ENCODE measurements at regions not wholly inside any gene's neighbourhood (a gene's known extent, or its start where the extent isn't known, plus 50 kb on each side); places are given as distances from the start of the nearest gene placed in this dataset.

- no peak overlapping the region for H3K4me3 Mint-ChIP-seq
- DNase-seq (ENCODE audit: low spot score) (no peak), ATAC-seq (no peak)
- no peaks in the 10 kb centered on the region for H3K36me3 Mint-ChIP-seq (ENCODE audit: low read depth)
- Histone ChIP-seq H3K79me2 (replicated peaks; ENCODE audit: insufficient read depth) (no peaks in the 10 kb centered on the region), H3K4me1 (ENCODE audit: insufficient read depth) (peaks cover 28% of the 10 kb centered on the region), H2AFZ (peak overlapping the region; percentile 86), H3K27me3 (ENCODE audit: insufficient read depth) (no peaks in the 10 kb centered on the region), H3F3A (replicated peaks; ENCODE audit: low read depth) (no peaks in the 10 kb centered on the region), H3K9me2 (ENCODE audit: insufficient read depth) (no peaks in the 10 kb centered on the region), H3K4me3 (no peak overlapping the region), H3K36me3 (ENCODE audit: insufficient read depth) (no peaks in the 10 kb centered on the region), H3K27ac (ENCODE audit: low read depth) (no peak overlapping the region), H4K20me1 (replicated peaks; ENCODE audit: insufficient read depth) (no peaks in the 10 kb centered on the region), H3K4me2 (no peak overlapping the region)
- peaks cover 10% of the 10 kb centered on the region for H3K27me3 Mint-ChIP-seq (ENCODE audit: insufficient read depth, low read depth, poor library complexity)
- H3K27ac Mint-ChIP-seq, result no peak overlapping the region
- H3K4me1 Mint-ChIP-seq, result peaks cover 50% of the 10 kb centered on the region
- TF ChIP-seq ZNF331 (CRISPR knock-in tag; IDR thresholded peaks at IDR 0.05; ENCODE audit: low read depth) (no peak), CTCF (conservative IDR thresholded peaks at IDR 0.05; ENCODE audit: low read depth in 2 of 2) (no peak), EZH2phosphoT487 (IDR thresholded peaks at IDR 0.05; ENCODE audit: unreplicated experiment) (no peak), CREB1 (CRISPR knock-in tag; IDR thresholded peaks at IDR 0.05; ENCODE audit: low read depth) (no peak), ETS1 (IDR thresholded peaks at IDR 0.05) (no peak), POLR2AphosphoS5 (IDR thresholded peaks at IDR 0.05; ENCODE audit: low read depth) (no peak), ZNF462 (CRISPR knock-in tag; IDR thresholded peaks at IDR 0.05) (no peak), JUNB (IDR thresholded peaks at IDR 0.05; ENCODE audit: unreplicated experiment) (no peak), STAT1 (IDR thresholded peaks at IDR 0.05; ENCODE audit: unreplicated experiment) (no peak), ZNF114 (CRISPR knock-in tag; IDR thresholded peaks at IDR 0.05) (no peak), REST (IDR thresholded peaks at IDR 0.05; ENCODE audit: unreplicated experiment) (no peak), EZH2 (IDR thresholded peaks at IDR 0.05; ENCODE audit: low read depth, unreplicated experiment) (no peak), NANOG (IDR thresholded peaks at IDR 0.05; ENCODE audit: borderline replicate concordance) (no peak)
- no peaks in the 10 kb centered on the region for H3K9me3 Mint-ChIP-seq
These were observed 234.6 kb downstream of the GADD45G start for GRCh38 chr9:89839449-89839848.

Data from GM23338 (cell line).